H9 (cell line): ENCODE measurements at regions not wholly inside any gene's neighbourhood (a gene's known extent, or its start where the extent isn't known, plus 50 kb on each side); places are given as distances from the start of the nearest gene placed in this dataset.

Experiments
- DNase-seq: peaks from one replicate; pipeline ENCODE4 v3.0.0-alpha.2; 2017
- H2AFZ ChIP-seq: one replicate; pipeline ENCODE4 v1.6.1; 2013; ENCODE audit warnings: mild to moderate bottlenecking, low read length, control low read depth, moderate library complexity
- H2AK5ac ChIP-seq: 2 replicates; pipeline ENCODE4 v1.6.1; 2013; ENCODE audit warnings: low read length, control low read depth, mixed read lengths; ENCODE audit not compliant: insufficient read length
- H2BK120ac ChIP-seq: one replicate; pipeline ENCODE4 v1.6.1; 2013; ENCODE audit warnings: low read depth, mild to moderate bottlenecking, low read length, control low read depth, inconsistent platforms; ENCODE audit not compliant: poor library complexity, severe bottlenecking
- H2BK12ac ChIP-seq: 2 replicates; pipeline ENCODE4 v1.6.1; 2013; ENCODE audit warnings: low read length, control low read depth, mixed read lengths, low read depth; ENCODE audit not compliant: insufficient read length
- H2BK15ac ChIP-seq: 2 replicates; pipeline ENCODE4 v1.6.1; 2013; ENCODE audit warnings: low read depth, low read length, control low read depth
- H2BK20ac ChIP-seq: one replicate; pipeline ENCODE4 v1.6.1; 2013; ENCODE audit warnings: low read depth, mild to moderate bottlenecking, low read length, control low read depth, inconsistent platforms; ENCODE audit not compliant: poor library complexity, severe bottlenecking
- H2BK5ac ChIP-seq: 2 replicates; pipeline ENCODE4 v1.6.1; 2013; ENCODE audit warnings: low read length, control low read depth, mixed read lengths; ENCODE audit not compliant: insufficient read length
- H3K14ac ChIP-seq: 2 replicates; pipeline ENCODE4 v1.6.1; 2013; ENCODE audit warnings: low read length, control low read depth; ENCODE audit not compliant: insufficient read depth
- H3K18ac ChIP-seq: 2 replicates; pipeline ENCODE4 v1.6.1; 2013; ENCODE audit warnings: low read depth, mild to moderate bottlenecking, mixed read lengths, low read length, control low read depth; ENCODE audit not compliant: insufficient read length
- H3K23ac ChIP-seq: 2 replicates; pipeline ENCODE4 v1.6.1; 2013; ENCODE audit warnings: low read length, control low read depth, mixed read lengths, low read depth; ENCODE audit not compliant: insufficient read length
- H3K23me2 ChIP-seq: 2 replicates; pipeline ENCODE4 v1.6.1; 2013; ENCODE audit warnings: low read depth, mild to moderate bottlenecking, mixed read lengths, low read length, control low read depth; ENCODE audit not compliant: insufficient read length, poor library complexity, severe bottlenecking
- H3K27ac ChIP-seq: 2 replicates; pipeline ENCODE4 v1.5.1; 2013; ENCODE audit warnings: low read length, control low read depth, mixed read lengths, low read depth; ENCODE audit not compliant: insufficient read length
- H3K27me3 ChIP-seq: 2 replicates; pipeline ENCODE4 v1.6.1; 2013; ENCODE audit warnings: low read length, control low read depth, inconsistent platforms; ENCODE audit not compliant: insufficient read depth
- H3K4ac ChIP-seq: 2 replicates; pipeline ENCODE4 v1.6.1; 2013; ENCODE audit warnings: low read depth, mild to moderate bottlenecking, control low read depth, inconsistent platforms, low read length, moderate library complexity
- H3K4me1 ChIP-seq: 2 replicates; pipeline ENCODE4 v1.6.1; 2013; ENCODE audit warnings: low read length, control low read depth, inconsistent platforms; ENCODE audit not compliant: insufficient read depth
- H3K4me2 ChIP-seq: 2 replicates; pipeline ENCODE4 v1.6.1; 2013; ENCODE audit warnings: low read length, control low read depth, mixed read lengths; ENCODE audit not compliant: insufficient read length, insufficient read depth
- H3K56ac ChIP-seq: 2 replicates; pipeline ENCODE4 v1.6.1; 2013; ENCODE audit warnings: low read depth, mild to moderate bottlenecking, mixed read lengths, low read length, control low read depth; ENCODE audit not compliant: insufficient read length
- H3K79me1 ChIP-seq: 2 replicates; pipeline ENCODE4 v1.6.1; 2013; ENCODE audit warnings: low read depth, mild to moderate bottlenecking, moderate library complexity, low read length, control low read depth, inconsistent platforms; ENCODE audit not compliant: insufficient read depth, poor library complexity, severe bottlenecking
- H3K79me2 ChIP-seq: 2 replicates; pipeline ENCODE4 v1.6.1; 2013; ENCODE audit warnings: low read length, control low read depth, inconsistent platforms; ENCODE audit not compliant: insufficient read depth
- H3K9ac ChIP-seq: 2 replicates; pipeline ENCODE4 v1.6.1; 2013; ENCODE audit warnings: low read length, control low read depth, mixed read lengths; ENCODE audit not compliant: insufficient read length; ENCODE audit errors: extremely low read depth
- H3K9me3 ChIP-seq: one replicate; pipeline ENCODE4 v1.6.1; 2013; ENCODE audit warnings: low read depth, low read length, inconsistent platforms; ENCODE audit not compliant: control insufficient read depth
- H3T11ph ChIP-seq: one replicate; pipeline ENCODE4 v1.6.1; 2013; ENCODE audit warnings: mild to moderate bottlenecking, low read length, control low read depth, inconsistent platforms
- H4K20me1 ChIP-seq: one replicate; pipeline ENCODE4 v1.6.1; 2013; ENCODE audit not compliant: control insufficient read depth, insufficient read length, insufficient read depth
- H4K5ac ChIP-seq: 2 replicates; pipeline ENCODE4 v1.6.1; 2013; ENCODE audit warnings: low read depth, mild to moderate bottlenecking, mixed read lengths, low read length, control low read depth; ENCODE audit not compliant: insufficient read length
- H4K8ac ChIP-seq: replicated peaks from 2 replicates; pipeline ENCODE4 v1.6.1; 2013; ENCODE audit warnings: low read length, control low read depth, mixed read lengths, low read depth; ENCODE audit not compliant: insufficient read length
- H4K91ac ChIP-seq: 2 replicates; pipeline ENCODE4 v1.6.1; 2013; ENCODE audit warnings: low read depth, mild to moderate bottlenecking, moderate library complexity, mixed read lengths, low read length, control low read depth; ENCODE audit not compliant: insufficient read length
- H3K27ac Mint-ChIP-seq, 3 experiments: 2 replicates in 2 of 3; 3 replicates in 1 of 3; pipeline ENCODE4 v1.8.0; 2020 to 2021; ENCODE audit warnings: mixed read lengths in 3 of 3, mild to moderate bottlenecking in 1 of 3, moderate library complexity in 1 of 3
- H3K27me3 Mint-ChIP-seq: 2 replicates; pipeline ENCODE4 v1.8.0; 2021; ENCODE audit warnings: low read depth, mild to moderate bottlenecking, moderate library complexity, mixed read lengths
- H3K36me3 Mint-ChIP-seq, 3 experiments: 2 replicates in 2 of 3; 3 replicates in 1 of 3; pipeline ENCODE4 v1.8.0; 2020 to 2021; ENCODE audit warnings: low read depth in 3 of 3, mixed read lengths in 3 of 3; ENCODE audit not compliant: insufficient read depth in 1 of 3
- H3K4me1 Mint-ChIP-seq, 2 experiments: 2 replicates each; pipeline ENCODE4 v1.8.0; 2020; ENCODE audit warnings: mixed read lengths in 2 of 2
- H3K4me3 Mint-ChIP-seq, 2 experiments: 2 replicates in 1 of 2; 3 replicates in 1 of 2; pipeline ENCODE4 v1.8.0; 2020 to 2021; ENCODE audit warnings: mild to moderate bottlenecking in 2 of 2, mixed read lengths in 2 of 2, moderate library complexity in 1 of 2
- H3K9me3 Mint-ChIP-seq, 2 experiments: 2 replicates in 1 of 2; 3 replicates in 1 of 2; pipeline ENCODE4 v1.8.0; 2020; ENCODE audit warnings: mild to moderate bottlenecking in 2 of 2, mixed read lengths in 2 of 2, moderate library complexity in 1 of 2
- WGBS: extraction: QIAGEN DNeasy Blood & Tissue Kit; methylation state at CpG from one replicate; pipeline ENCODE4 v1.1.7; 2013; ENCODE audit warnings: missing lambda C conversion rate, low lambda C conversion rate, mixed read lengths; ENCODE audit not compliant: insufficient read length; ENCODE audit errors: extremely low coverage; 5-methylcytosine and 5-hydroxymethylcytosine counted together
- TF ChIP-seq, protein P1 (sequence below): fragments of 200-600 bp; sonication (generic); conservative IDR thresholded peaks from 3 replicates; pipeline ENCODE4 v1.8.0; 2021; ENCODE audit warnings: antibody characterized with exemption, mild to moderate bottlenecking

DNA sequence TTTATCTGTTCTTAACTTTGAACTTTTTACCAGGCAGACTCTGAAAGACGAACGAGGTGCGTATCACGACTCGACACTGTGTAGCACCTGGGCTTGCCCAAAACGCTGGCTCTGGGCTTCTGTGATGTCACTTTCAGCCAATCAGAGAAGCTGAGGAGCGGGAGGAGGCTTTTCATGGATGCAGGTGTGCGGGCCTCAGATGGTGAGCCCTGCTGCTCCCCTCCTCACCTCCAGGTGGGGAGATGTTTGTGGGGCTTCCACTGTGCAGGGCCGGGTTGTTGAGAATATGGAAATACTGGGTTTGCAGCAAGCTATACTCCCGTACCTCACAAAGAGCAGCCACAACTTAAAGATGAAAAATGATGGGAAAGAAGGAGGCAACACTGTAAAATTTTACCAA is 246.3 kb downstream of the IRX2 start:
- H3K4me2 ChIP-seq, result no peak overlapping the region
- H2BK5ac ChIP-seq, result no peak overlapping the region
- H2BK20ac ChIP-seq, result no peak overlapping the region
- no peaks in the 10 kb centered on the region for H3K27me3 ChIP-seq
- H2AFZ ChIP-seq, result no peak overlapping the region
- peak; percentile 51 for DNase-seq
- no peak overlapping the region for H4K5ac ChIP-seq
- H4K91ac ChIP-seq, result no peak overlapping the region
- peaks cover 2 to 13% (median 5%) of the 10 kb centered on the region in 3 experiments; a peak in 5 of 7 replicates for H3K36me3 Mint-ChIP-seq
- no peak overlapping the region for H2AK5ac ChIP-seq
- no peak overlapping the region for H3K14ac ChIP-seq
- H3K4me3 Mint-ChIP-seq, result no peak overlapping the region
- TF ChIP-seq, protein P1, sequence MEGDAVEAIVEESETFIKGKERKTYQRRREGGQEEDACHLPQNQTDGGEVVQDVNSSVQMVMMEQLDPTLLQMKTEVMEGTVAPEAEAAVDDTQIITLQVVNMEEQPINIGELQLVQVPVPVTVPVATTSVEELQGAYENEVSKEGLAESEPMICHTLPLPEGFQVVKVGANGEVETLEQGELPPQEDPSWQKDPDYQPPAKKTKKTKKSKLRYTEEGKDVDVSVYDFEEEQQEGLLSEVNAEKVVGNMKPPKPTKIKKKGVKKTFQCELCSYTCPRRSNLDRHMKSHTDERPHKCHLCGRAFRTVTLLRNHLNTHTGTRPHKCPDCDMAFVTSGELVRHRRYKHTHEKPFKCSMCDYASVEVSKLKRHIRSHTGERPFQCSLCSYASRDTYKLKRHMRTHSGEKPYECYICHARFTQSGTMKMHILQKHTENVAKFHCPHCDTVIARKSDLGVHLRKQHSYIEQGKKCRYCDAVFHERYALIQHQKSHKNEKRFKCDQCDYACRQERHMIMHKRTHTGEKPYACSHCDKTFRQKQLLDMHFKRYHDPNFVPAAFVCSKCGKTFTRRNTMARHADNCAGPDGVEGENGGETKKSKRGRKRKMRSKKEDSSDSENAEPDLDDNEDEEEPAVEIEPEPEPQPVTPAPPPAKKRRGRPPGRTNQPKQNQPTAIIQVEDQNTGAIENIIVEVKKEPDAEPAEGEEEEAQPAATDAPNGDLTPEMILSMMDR, result peak; percentile 36; the same call in 2 of the 3 replicates
- H3K23ac ChIP-seq, result no peak overlapping the region
- no peak overlapping the region for H2BK15ac ChIP-seq
- no peak overlapping the region for H3K27ac ChIP-seq
- H3K79me1 ChIP-seq, result no peaks in the 10 kb centered on the region
- no peak overlapping the region for H3K4ac ChIP-seq
- no peaks in the 10 kb centered on the region; the same call in 1 of the 2 replicates for H3K4me1 ChIP-seq
- H2BK120ac ChIP-seq, result no peak overlapping the region
- no CpG with 5 or more reads among the region's 10 CpGs for WGBS
- H3T11ph ChIP-seq, result no peak overlapping the region
- H3K79me2 ChIP-seq, result no peaks in the 10 kb centered on the region
- H4K8ac ChIP-seq, result no peak overlapping the region
- no peak overlapping the region for H3K18ac ChIP-seq
- no peak overlapping the region for H3K56ac ChIP-seq
- H3K23me2 ChIP-seq, result no peaks in the 10 kb centered on the region
- peaks cover 9 to 14% of the 10 kb centered on the region in 2 experiments for H3K4me1 Mint-ChIP-seq
- H3K9me3 ChIP-seq, result no peaks in the 10 kb centered on the region
- no peak overlapping the region for H3K27ac Mint-ChIP-seq
- no peaks in the 10 kb centered on the region for H4K20me1 ChIP-seq
- peaks cover 17 to 19% of the 10 kb centered on the region in 2 experiments for H3K9me3 Mint-ChIP-seq
- no peak overlapping the region for H3K9ac ChIP-seq
- H3K27me3 Mint-ChIP-seq, result peaks cover 1% of the 10 kb centered on the region; the same call in 1 of the 2 replicates
- H2BK12ac ChIP-seq, result no peak overlapping the region
